K562 (cell line): ENCODE measurements at regions not wholly inside any gene's neighbourhood (a gene's known extent, or its start where the extent isn't known, plus 50 kb on each side); places are given as distances from the start of the nearest gene placed in this dataset.

Experiments used
- ATAC-seq: fragments of 200-7000 bp; cut with Tn5 transposase; 3 replicates; pipeline ENCODE4 v1.9.1; 2020; ENCODE audit warnings: moderate library complexity
- BruUV-seq: library from RNA; stranded (reverse); fragments of 400-500 nt; replicated peaks from 2 replicates; lab custom pipeline; 2021; lab: Mats Ljungman, UMichigan
- CTCF ChIA-PET: fragments of 300-600 bp; formaldehyde crosslinking; extraction: SDS; loops from one replicate; lab custom pipeline; 2021; ENCODE audit warnings: low intra/inter-chr PET ratio; lab: Yijun Ruan, JAX
- POLR2A ChIA-PET: fragments of 300-600, 350-650 bp; sonication (Branson Sonifier 250); formaldehyde crosslinking; extraction: SDS; loops from one replicate; lab custom pipeline; 2021; ENCODE audit warnings: antibody characterized with exemption, inconsistent platforms; lab: Yijun Ruan, JAX
- DNase-seq, 4 experiments: peaks; one replicate each; pipeline versions ENCODE4 v3.0.0 to v3.0.0-alpha.2; 2011 to 2018; ENCODE audit warnings: low spot score in 3 of 4, mixed read lengths in 3 of 4; ENCODE audit errors: extremely low read depth in 1 of 4
- FAIRE-seq: peaks from 2 replicates; lab custom pipeline; 2011; peaks lifted over from hg19 to GRCh38; lab: Jason Lieb, UNC
- H2AFZ ChIP-seq: 2 replicates; pipeline ENCODE4 v1.6.0; 2011; ENCODE audit warnings: low read depth, low read length, control low read depth, inconsistent platforms
- H3K27ac ChIP-seq: fragments of 200-600 bp; 3 replicates; pipeline ENCODE4 v1.8.0; 2011; ENCODE audit warnings: low read depth, mild to moderate bottlenecking, control low read depth, inconsistent platforms, low read length, moderate library complexity, mixed read lengths; ENCODE audit errors: extremely low read depth
- H3K27me3 ChIP-seq, 2 experiments: fragments of 300-600 bp in 1 of 2; 2 replicates in 1 of 2; 3 replicates in 1 of 2; pipeline versions ENCODE4 v1.6.0 to v1.8.0; 2011; ENCODE audit warnings: inconsistent platforms in 2 of 2, low read length in 2 of 2, mild to moderate bottlenecking in 1 of 2, mixed read lengths in 1 of 2, moderate library complexity in 1 of 2; ENCODE audit not compliant: control insufficient read depth in 2 of 2, insufficient read depth in 2 of 2
- H3K36me3 ChIP-seq: fragments of 300-600 bp; 3 replicates; pipeline ENCODE4 v1.8.0; 2011; ENCODE audit warnings: mild to moderate bottlenecking, low read length, inconsistent platforms; ENCODE audit not compliant: control insufficient read depth, insufficient read depth
- H3K4me1 ChIP-seq, 2 experiments: fragments of 200-600 bp in 1 of 2; replicated peaks in 1 of 2; 2 replicates in 1 of 2; 3 replicates in 1 of 2; pipeline versions ENCODE4 v1.5.1 to v1.8.0; 2011; ENCODE audit warnings: inconsistent platforms in 2 of 2, low read length in 2 of 2, mild to moderate bottlenecking in 1 of 2, mixed read lengths in 1 of 2, moderate library complexity in 1 of 2; ENCODE audit not compliant: control insufficient read depth in 2 of 2, insufficient read depth in 2 of 2
- H3K4me2 ChIP-seq: 2 replicates; pipeline ENCODE4 v1.6.1; 2011; ENCODE audit warnings: low read length, control low read depth, inconsistent platforms, mixed read lengths; ENCODE audit not compliant: insufficient read depth
- H3K4me3 ChIP-seq: fragments of 200-600 bp; sonication (generic), shearing (Covaris generic); 2 replicates; pipeline ENCODE4 v1.5.1; 2016; ENCODE audit warnings: control low read depth, inconsistent platforms
- H3K79me2 ChIP-seq: fragments of 200-600 bp; 3 replicates; pipeline ENCODE4 v1.8.0; 2011; ENCODE audit warnings: low read length, inconsistent platforms; ENCODE audit not compliant: control insufficient read depth, insufficient read depth
- H3K9ac ChIP-seq, 2 experiments: 2 replicates each; pipeline versions ENCODE4 v1.6.0 to v1.6.1; 2011; ENCODE audit warnings: low read depth in 2 of 2, low read length in 2 of 2, control low read depth in 1 of 2, inconsistent platforms in 1 of 2, mild to moderate bottlenecking in 1 of 2, mixed read lengths in 1 of 2; ENCODE audit not compliant: insufficient read depth in 1 of 2
- H3K9me1 ChIP-seq: one replicate; pipeline ENCODE4 v1.6.0; 2011; ENCODE audit warnings: inconsistent platforms, mild to moderate bottlenecking, low read length, moderate library complexity; ENCODE audit not compliant: control insufficient read depth, insufficient read depth
- H3K9me3 ChIP-seq: replicated peaks from 2 replicates; pipeline ENCODE4 v1.5.1; 2011; ENCODE audit warnings: low read depth, low read length, inconsistent platforms; ENCODE audit not compliant: control insufficient read depth, insufficient read depth
- H4K20me1 ChIP-seq: replicated peaks from 2 replicates; pipeline ENCODE4 v1.6.1; 2011; ENCODE audit warnings: low read length, inconsistent platforms, mixed read lengths; ENCODE audit not compliant: control insufficient read depth, insufficient read depth
- MIER1 ChIP-seq: fragments of 450-650 bp; IDR thresholded peaks from 2 replicates; pipeline ENCODE4 v1.6.1; 2016; ENCODE audit warnings: antibody characterized with exemption, mild to moderate bottlenecking, low read depth
- NFIC ChIP-seq: fragments of 450-650 bp; IDR thresholded peaks from 2 replicates; pipeline ENCODE4 v1.6.1; 2017; ENCODE audit warnings: mild to moderate bottlenecking, inconsistent platforms
- NFYB ChIP-seq: IDR thresholded peaks from 2 replicates; pipeline ENCODE4 v1.6.1; 2011; ENCODE audit warnings: mild to moderate bottlenecking, moderate library complexity; ENCODE audit not compliant: insufficient read length; ENCODE audit errors: extremely low read depth
- NR2C2 ChIP-seq, 2 experiments: fragments of 200-800 bp in 1 of 2; sonication (Bioruptor generic) in 1 of 2; sonication (generic) in 1 of 2; formaldehyde crosslinking in 1 of 2; IDR thresholded peaks; 2 replicates each; pipeline versions ENCODE4 v1.6.1 to v1.8.0; 2016 to 2022; ENCODE audit warnings: mild to moderate bottlenecking in 1 of 2, missing compliant biosample characterization in 1 of 2, missing genetic modification characterization in 1 of 2, missing genetic modification reagents in 1 of 2
- PYGO2 ChIP-seq: fragments of 450-650 bp; IDR thresholded peaks from 2 replicates; pipeline ENCODE4 v1.6.1; 2016; ENCODE audit warnings: mild to moderate bottlenecking, missing genetic modification characterization, moderate library complexity, missing compliant biosample characterization
- SNAPC5 ChIP-seq: fragments of 250-450 bp; sonication (Bioruptor Pico); IDR thresholded peaks from 2 replicates; pipeline ENCODE4 v1.8.0; 2021; ENCODE audit warnings: moderate library complexity, mild to moderate bottlenecking, inconsistent platforms
- U2AF2 ChIP-seq: fragments of 200-400 bp; formaldehyde crosslinking; optimal IDR thresholded peaks from 2 replicates; pipeline ENCODE3; 2017; ENCODE audit warnings: low read depth, mild to moderate bottlenecking, low read length
- ZNF197 ChIP-seq: fragments of 200-800 bp; sonication (Bioruptor generic); IDR thresholded peaks from 2 replicates; pipeline ENCODE4 v1.6.1; 2016; ENCODE audit warnings: low read depth, missing genetic modification characterization, missing compliant biosample characterization
- ZNF217 ChIP-seq: sonication (generic); formaldehyde crosslinking; IDR thresholded peaks from 2 replicates; pipeline ENCODE4 v1.8.0; 2022; ENCODE audit warnings: mild to moderate bottlenecking, missing genetic modification reagents
- ZNF23 ChIP-seq: fragments of 250-450 bp; sonication (Bioruptor Pico); IDR thresholded peaks from 2 replicates; pipeline ENCODE4 v1.4.0; 2020; ENCODE audit warnings: mild to moderate bottlenecking
- ZNF507 ChIP-seq: conservative IDR thresholded peaks from 2 replicates; pipeline ENCODE4 v1.6.1; 2017; ENCODE audit warnings: missing genetic modification characterization, missing compliant biosample characterization
- ZNF561 ChIP-seq: fragments of 450-650 bp; formaldehyde crosslinking; conservative IDR thresholded peaks from 2 replicates; pipeline ENCODE4 v1.4.0; 2020; ENCODE audit warnings: mild to moderate bottlenecking, moderate library complexity
- ZNF780A ChIP-seq: fragments of 250-450 bp; sonication (Bioruptor Pico); IDR thresholded peaks from 2 replicates; pipeline ENCODE4 v1.5.0; 2021; ENCODE audit warnings: mild to moderate bottlenecking
- WGBS: fragments of 100-300 bp; shearing (Covaris generic); methylation state at CpG from one replicate; pipeline ENCODE4 v1.1.6; 2016; ENCODE audit warnings: low coverage, mixed read lengths; ENCODE audit not compliant: insufficient coverage; ENCODE audit errors: missing lambda C conversion rate; 5-methylcytosine and 5-hydroxymethylcytosine counted together
- in situ Hi-C: fragments of 300-500 bp; cut with MboI; formaldehyde crosslinking; loops from 4 replicates; pipeline ENCODE4 v1.15.0; 2018; ENCODE audit warnings: inconsistent platforms, mixed read lengths
- intact Hi-C: fragments of 100-400 bp; cut with micrococcal nuclease; formaldehyde crosslinking; loops from 2 replicates; pipeline ENCODE4 v1.14.2; 2022
- TF ChIP-seq, protein P1 (sequence below): fragments of 450-650 bp; formaldehyde crosslinking; IDR thresholded peaks from 2 replicates; pipeline ENCODE4 v1.4.0; 2020; ENCODE audit warnings: mild to moderate bottlenecking, moderate library complexity
- TF ChIP-seq, protein P2 (sequence below): fragments of 250-450 bp; sonication (Bioruptor Pico); IDR thresholded peaks from 2 replicates; pipeline ENCODE4 v1.5.0; 2020; ENCODE audit warnings: mild to moderate bottlenecking, borderline replicate concordance
- TF ChIP-seq, protein P3 (sequence below): sonication (generic); formaldehyde crosslinking; IDR thresholded peaks from 2 replicates; pipeline ENCODE4 v1.8.1; 2023; ENCODE audit warnings: mild to moderate bottlenecking, missing genetic modification reagents

DNA sequence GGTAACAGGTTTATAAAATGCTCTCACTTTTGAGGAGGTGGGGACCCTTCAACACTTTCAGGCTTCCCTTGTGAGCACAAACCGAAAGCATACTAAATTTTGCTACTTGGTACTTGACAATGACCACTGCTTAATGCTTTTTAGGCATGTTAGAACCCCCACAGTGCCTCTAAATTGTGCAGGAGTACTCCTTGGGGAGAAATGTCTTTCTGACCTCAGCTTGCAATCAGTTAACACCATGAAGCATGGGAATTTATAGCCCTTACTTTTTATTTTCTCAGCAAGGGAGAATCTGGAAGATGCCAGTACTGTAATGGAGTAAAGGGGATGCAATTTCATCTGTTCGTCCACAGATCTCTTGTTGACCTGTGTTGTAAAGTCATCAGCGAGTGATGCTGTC is 308.9 kb upstream of the TBC1D5 start:
- ChIA-PET CTCF (no interaction called here), POLR2A (interaction anchor here (0.6 kb wide), 1 partner anchor 1664 kb away, joined by 3 read pairs; no protein-coding TSS in a partner anchor)
- intact Hi-C loops = no loop called here
- Histone ChIP-seq H3K27me3 (no peaks in the 10 kb centered on the region), H3K4me3 (no peak overlapping the region), H3K4me1 (no peaks in the 10 kb centered on the region), H3K9ac (no peak overlapping the region), H3K9me1 (no peaks in the 10 kb centered on the region), H3K27ac (no peak overlapping the region), H3K36me3 (no peaks in the 10 kb centered on the region), H3K9me3 (no peaks in the 10 kb centered on the region), H2AFZ (no peak overlapping the region), H4K20me1 (no peaks in the 10 kb centered on the region), H3K4me2 (no peak overlapping the region), H3K79me2 (no peaks in the 10 kb centered on the region)
- FAIRE-seq (no peak), DNase-seq (no peak), ATAC-seq (no peak)
- in situ Hi-C loops = no loop called here
- BruUV-seq = no TSS peak
- WGBS = 0% methylated on average over 3 of the region's 3 CpGs
- TF ChIP-seq U2AF2 = no peak
- TF ChIP-seq PYGO2 (tag) = no peak
- TF ChIP-seq, protein P1, sequence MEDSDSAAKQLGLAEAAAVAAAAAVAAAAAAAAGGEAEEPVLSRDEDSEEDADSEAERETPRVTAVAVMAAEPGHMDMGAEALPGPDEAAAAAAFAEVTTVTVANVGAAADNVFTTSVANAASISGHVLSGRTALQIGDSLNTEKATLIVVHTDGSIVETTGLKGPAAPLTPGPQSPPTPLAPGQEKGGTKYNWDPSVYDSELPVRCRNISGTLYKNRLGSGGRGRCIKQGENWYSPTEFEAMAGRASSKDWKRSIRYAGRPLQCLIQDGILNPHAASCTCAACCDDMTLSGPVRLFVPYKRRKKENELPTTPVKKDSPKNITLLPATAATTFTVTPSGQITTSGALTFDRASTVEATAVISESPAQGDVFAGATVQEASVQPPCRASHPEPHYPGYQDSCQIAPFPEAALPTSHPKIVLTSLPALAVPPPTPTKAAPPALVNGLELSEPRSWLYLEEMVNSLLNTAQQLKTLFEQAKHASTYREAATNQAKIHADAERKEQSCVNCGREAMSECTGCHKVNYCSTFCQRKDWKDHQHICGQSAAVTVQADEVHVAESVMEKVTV (CRISPR knock-in tag) = no peak
- no peak for TF ChIP-seq ZNF197 (CRISPR knock-in tag)
- TF ChIP-seq SNAPC5 (CRISPR knock-in tag) = no peak
- no peak for TF ChIP-seq ZNF780A
- TF ChIP-seq NFIC = no peak
- no peak for TF ChIP-seq NFYB
- no peak for TF ChIP-seq NR2C2 (CRISPR knock-in tag; IDR thresholded peaks at IDR 0.05)
- no peak for TF ChIP-seq NR2C2 (tag; IDR thresholded peaks at IDR 0.05)
- TF ChIP-seq MIER1 = no peak
- no peak for TF ChIP-seq ZNF217 (CRISPR knock-in tag)
- TF ChIP-seq ZNF561 (CRISPR knock-in tag) = no peak
- TF ChIP-seq, protein P2, sequence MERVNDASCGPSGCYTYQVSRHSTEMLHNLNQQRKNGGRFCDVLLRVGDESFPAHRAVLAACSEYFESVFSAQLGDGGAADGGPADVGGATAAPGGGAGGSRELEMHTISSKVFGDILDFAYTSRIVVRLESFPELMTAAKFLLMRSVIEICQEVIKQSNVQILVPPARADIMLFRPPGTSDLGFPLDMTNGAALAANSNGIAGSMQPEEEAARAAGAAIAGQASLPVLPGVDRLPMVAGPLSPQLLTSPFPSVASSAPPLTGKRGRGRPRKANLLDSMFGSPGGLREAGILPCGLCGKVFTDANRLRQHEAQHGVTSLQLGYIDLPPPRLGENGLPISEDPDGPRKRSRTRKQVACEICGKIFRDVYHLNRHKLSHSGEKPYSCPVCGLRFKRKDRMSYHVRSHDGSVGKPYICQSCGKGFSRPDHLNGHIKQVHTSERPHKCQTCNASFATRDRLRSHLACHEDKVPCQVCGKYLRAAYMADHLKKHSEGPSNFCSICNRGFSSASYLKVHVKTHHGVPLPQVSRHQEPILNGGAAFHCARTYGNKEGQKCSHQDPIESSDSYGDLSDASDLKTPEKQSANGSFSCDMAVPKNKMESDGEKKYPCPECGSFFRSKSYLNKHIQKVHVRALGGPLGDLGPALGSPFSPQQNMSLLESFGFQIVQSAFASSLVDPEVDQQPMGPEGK (CRISPR knock-in tag) = no peak
- no peak for TF ChIP-seq ZNF23 (CRISPR knock-in tag)
- no peak for TF ChIP-seq ZNF507 (tag)
- TF ChIP-seq, protein P3, sequence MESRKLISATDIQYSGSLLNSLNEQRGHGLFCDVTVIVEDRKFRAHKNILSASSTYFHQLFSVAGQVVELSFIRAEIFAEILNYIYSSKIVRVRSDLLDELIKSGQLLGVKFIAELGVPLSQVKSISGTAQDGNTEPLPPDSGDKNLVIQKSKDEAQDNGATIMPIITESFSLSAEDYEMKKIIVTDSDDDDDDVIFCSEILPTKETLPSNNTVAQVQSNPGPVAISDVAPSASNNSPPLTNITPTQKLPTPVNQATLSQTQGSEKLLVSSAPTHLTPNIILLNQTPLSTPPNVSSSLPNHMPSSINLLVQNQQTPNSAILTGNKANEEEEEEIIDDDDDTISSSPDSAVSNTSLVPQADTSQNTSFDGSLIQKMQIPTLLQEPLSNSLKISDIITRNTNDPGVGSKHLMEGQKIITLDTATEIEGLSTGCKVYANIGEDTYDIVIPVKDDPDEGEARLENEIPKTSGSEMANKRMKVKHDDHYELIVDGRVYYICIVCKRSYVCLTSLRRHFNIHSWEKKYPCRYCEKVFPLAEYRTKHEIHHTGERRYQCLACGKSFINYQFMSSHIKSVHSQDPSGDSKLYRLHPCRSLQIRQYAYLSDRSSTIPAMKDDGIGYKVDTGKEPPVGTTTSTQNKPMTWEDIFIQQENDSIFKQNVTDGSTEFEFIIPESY (CRISPR knock-in tag) = no peak
